ENCODE measurements at regions not wholly inside any gene's neighbourhood (a gene's known extent, or its start where the extent isn't known, plus 50 kb on each side); places are given as distances from the start of the nearest gene placed in this dataset.

DNA sequence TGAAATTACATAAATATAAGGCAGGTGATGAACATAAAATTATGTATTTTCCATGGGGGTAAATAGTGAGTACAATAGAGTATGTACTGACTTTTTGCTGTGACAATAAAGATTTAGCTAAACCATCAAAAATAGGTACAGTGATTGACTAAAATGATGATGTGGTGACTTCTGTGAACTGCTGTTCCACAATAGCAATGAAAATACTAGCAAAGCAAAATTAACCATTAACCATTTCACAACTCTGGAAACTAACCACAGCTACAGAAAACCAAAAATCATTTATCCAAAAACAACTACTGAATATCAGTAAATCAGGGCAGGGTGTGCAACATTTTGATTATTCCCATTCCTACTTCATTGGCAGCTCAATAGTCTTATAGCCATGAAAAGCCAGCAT lies 161.4 kb upstream of the GYPC start:
- TF ChIP-seq, protein P1, sequence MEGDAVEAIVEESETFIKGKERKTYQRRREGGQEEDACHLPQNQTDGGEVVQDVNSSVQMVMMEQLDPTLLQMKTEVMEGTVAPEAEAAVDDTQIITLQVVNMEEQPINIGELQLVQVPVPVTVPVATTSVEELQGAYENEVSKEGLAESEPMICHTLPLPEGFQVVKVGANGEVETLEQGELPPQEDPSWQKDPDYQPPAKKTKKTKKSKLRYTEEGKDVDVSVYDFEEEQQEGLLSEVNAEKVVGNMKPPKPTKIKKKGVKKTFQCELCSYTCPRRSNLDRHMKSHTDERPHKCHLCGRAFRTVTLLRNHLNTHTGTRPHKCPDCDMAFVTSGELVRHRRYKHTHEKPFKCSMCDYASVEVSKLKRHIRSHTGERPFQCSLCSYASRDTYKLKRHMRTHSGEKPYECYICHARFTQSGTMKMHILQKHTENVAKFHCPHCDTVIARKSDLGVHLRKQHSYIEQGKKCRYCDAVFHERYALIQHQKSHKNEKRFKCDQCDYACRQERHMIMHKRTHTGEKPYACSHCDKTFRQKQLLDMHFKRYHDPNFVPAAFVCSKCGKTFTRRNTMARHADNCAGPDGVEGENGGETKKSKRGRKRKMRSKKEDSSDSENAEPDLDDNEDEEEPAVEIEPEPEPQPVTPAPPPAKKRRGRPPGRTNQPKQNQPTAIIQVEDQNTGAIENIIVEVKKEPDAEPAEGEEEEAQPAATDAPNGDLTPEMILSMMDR (IDR thresholded peaks at IDR 0.05) = no peak
- TF ChIP-seq ZFX (IDR thresholded peaks at IDR 0.05; ENCODE audit: borderline replicate concordance) = no peak

Measured in 22Rv1 (cell line).